ENCODE measurements at regions not wholly inside any gene's neighbourhood (a gene's known extent, or its start where the extent isn't known, plus 50 kb on each side); places are given as distances from the start of the nearest gene placed in this dataset.
"Not testable (repeated sequence)": the region's sequence is repeated elsewhere in the genome, so short reads cannot be mapped to it uniquely, and the experiment has no call there.

DNA sequence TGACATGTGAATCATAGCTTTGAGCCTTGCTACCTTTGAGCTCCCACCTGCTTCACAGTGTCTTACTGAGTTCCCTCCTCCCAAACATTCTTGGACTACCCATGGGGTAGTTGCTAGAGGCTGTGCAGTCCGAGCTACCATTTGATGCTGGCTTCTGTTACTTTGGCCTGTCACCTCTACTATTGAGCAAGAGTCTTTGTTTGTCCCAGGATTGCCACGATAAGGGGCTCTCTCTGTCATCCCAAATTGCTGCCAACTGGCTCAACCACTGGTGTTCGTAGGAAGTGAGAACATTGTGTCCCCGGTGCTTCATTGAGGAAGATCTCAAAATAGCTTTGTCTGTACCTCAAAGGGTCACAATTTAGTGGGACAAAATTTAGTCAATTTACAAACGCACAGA, 59.1 kb upstream of the PAX8 start:
- DNase-seq, result no peak

DNA sequence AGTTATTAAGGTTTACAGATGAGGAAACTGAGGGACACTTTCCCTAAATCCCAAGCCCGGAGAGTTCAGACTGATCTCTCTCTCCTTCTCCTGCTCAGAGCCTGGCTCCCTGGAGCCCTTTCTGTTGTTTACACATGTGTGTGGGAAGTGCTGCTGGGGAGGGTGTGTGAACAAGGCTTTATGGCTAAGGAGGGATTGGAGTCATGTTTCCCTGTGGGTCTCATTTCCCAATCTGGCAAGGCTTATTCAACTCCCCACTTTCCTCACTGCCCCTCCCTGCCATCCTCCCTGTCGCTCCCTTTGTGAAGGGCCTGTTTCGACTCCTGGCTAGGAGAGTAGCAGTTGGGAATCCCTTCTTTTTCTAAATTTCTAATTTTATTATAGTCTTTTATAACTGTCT, 57.3 kb upstream of the PAX8 start:
- DNase-seq, result not testable (repeated sequence)

DNA sequence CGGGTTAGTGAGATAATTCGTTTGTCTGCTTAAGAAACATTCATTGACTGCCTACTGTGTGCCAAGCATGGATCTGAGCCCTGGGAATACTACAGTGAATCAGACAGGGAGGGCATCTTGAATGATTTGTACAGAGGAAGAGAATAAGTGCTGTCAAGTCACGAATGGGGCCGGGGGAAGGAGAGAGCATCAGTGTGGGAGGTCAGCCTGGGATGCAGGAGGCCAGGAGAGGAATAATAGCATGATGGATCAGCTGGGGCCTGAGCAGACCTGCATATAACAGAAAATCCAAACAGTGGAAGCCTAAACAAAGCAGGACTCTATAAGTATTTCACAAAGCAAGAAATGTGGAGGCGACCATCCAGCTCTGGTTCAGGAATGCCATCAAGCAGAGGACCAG, 55.4 kb upstream of the PAX8 start:
- DNase-seq, result no peak

DNA sequence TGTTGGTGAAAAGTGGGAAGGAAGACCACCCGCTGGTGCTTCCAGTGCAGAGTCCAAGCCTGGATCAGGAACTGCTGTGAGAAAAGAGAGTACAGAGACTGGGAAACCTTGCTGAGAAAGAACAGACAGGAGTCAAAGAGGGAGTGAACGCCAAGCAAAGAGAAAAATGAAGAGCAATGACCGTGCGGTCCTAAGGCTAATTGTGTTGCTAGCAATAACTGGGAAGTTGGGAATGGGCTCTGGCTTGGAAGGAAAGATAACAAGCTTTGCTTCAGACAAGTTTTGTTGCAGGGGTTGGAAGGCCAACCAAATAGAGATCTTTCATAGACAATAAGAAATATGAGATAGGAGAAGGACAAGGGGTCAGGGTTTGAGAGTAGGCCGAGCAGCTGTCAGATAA, 55.0 kb upstream of the PAX8 start:
- not testable (repeated sequence) for DNase-seq

DNA sequence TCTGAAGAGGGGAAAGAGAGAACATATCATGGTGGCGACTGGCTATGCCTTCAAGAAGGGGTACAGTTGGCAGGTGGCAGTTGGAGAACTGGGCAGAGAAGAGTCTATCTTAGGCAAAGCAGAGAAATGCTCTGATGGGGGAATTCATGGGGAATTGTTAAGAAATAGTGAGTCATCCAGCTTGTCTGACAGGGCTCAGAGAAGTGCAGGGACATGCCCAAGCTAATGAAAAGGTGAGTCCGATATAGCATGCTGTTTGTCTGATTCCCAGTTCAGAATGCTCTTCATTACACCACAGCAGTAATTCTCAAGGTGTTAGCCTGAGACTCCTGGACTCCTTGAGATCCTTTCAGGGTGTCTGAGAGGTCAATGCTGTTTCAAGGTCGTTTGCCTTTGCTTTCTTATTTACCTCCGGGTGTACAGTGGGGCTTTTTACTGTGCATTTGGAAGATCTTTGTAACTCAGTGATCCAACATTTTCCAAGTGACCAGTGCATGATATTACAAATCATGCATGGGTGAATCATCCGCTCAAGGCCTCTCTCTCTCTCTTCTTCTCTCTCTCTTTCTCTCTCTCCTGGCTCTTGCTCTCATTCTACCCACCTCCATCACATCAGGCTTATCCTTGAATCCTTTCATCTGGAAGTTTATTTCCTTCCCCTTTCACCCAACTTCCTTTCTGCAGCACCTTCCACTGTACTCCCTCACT, 51.5 kb upstream of the PAX8 start:
- peak; percentile 47 to 64 (median 57) for DNase-seq

DNA sequence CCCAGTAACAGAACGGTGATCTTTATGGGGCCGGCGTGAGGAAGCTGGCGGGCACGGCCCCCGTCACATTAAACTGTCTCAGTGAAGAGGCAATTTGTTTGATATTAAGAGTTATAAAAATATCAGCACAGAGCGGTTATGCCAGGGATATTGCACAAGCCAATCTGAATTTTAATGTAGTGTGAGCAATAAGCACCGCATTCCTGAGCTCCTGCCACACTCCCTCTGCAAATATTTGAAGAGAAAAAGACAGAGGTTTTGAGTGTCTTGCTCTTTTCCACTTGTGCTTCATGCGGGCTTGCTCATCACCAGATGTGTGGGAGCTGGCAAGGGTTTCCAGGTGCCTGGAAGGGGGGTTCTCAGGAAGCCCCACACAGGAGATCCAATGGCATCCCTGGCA, 50.3 kb upstream of the PAX8 start:
- DNase-seq, result not testable (repeated sequence)

DNA sequence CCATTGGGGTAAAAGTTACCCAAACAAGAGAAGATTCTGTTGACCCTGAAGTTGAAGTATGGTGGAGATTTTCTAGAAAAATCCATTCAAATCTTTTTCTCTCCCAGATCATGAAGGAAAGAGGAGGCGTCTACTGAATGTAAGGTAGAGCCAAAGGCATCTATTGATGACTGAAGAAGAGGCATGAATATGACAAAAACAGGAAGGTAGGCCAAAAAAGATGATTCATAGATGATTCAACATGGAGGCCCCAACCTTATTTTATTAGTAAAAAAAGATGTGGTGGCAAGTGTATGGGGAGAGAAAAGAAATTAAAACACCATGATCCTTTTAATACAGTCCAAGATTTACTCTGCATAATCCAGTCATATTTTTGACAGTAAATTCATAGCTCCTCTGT, 49.9 kb upstream of the PAX8 start:
- peak in 2 of 3 donors; percentile 6 to 36 for DNase-seq
